ENCODE measurements at regions not wholly inside any gene's neighbourhood (a gene's known extent, or its start where the extent isn't known, plus 50 kb on each side); places are given as distances from the start of the nearest gene placed in this dataset.

- Histone ChIP-seq H3K27ac (no peak overlapping the region), H3K79me2 (no peaks in the 10 kb centered on the region), H3K36me3 (ENCODE audit: control insufficient read depth, insufficient read depth, low read length) (no peaks in the 10 kb centered on the region), H3K4me3 (ENCODE audit: low read depth, low read length) (no peak overlapping the region), H3K4me1 (no peaks in the 10 kb centered on the region), H3K9me3 (ENCODE audit: control insufficient read depth, low read length) (no peaks in the 10 kb centered on the region), H2AFZ (no peak overlapping the region), H3K4me2 (ENCODE audit: low read length) (no peak overlapping the region), H3K9ac (no peak overlapping the region), H3K27me3 (ENCODE audit: control insufficient read depth, insufficient read depth, low read length) (no peaks in the 10 kb centered on the region)
- no peak for TF ChIP-seq CTCF (IDR thresholded peaks at IDR 0.05)
Observed at GRCh38 chr2:217263756-217264155, 403.9 kb upstream of the TNP1 start.

- Histone ChIP-seq H3K4me2 (ENCODE audit: low read length) (no peak overlapping the region), H3K36me3 (ENCODE audit: control insufficient read depth, insufficient read depth, low read length) (no peaks in the 10 kb centered on the region), H3K4me3 (ENCODE audit: low read depth, low read length) (no peak overlapping the region), H3K27me3 (ENCODE audit: control insufficient read depth, insufficient read depth, low read length) (no peaks in the 10 kb centered on the region), H3K4me1 (no peaks in the 10 kb centered on the region), H2AFZ (no peak overlapping the region), H3K79me2 (no peaks in the 10 kb centered on the region), H3K9me3 (ENCODE audit: control insufficient read depth, low read length) (no peaks in the 10 kb centered on the region), H3K27ac (no peak overlapping the region), H3K9ac (no peak overlapping the region)
- TF ChIP-seq CTCF (IDR thresholded peaks at IDR 0.05) = no peak
Observed at GRCh38 chr2:217262911-217263310, 403.0 kb upstream of the TNP1 start.

- Histone ChIP-seq H3K79me2 (no peaks in the 10 kb centered on the region), H3K36me3 (ENCODE audit: control insufficient read depth, insufficient read depth, low read length) (no peaks in the 10 kb centered on the region), H3K9ac (no peak overlapping the region), H3K4me2 (ENCODE audit: low read length) (no peak overlapping the region), H3K9me3 (ENCODE audit: control insufficient read depth, low read length) (no peaks in the 10 kb centered on the region), H3K27ac (no peak overlapping the region), H2AFZ (no peak overlapping the region), H3K4me3 (ENCODE audit: low read depth, low read length) (no peak overlapping the region), H3K27me3 (ENCODE audit: control insufficient read depth, insufficient read depth, low read length) (no peaks in the 10 kb centered on the region), H3K4me1 (no peaks in the 10 kb centered on the region)
- TF ChIP-seq CTCF (IDR thresholded peaks at IDR 0.05) = no peak
Observed at GRCh38 chr2:217261452-217261851, 401.6 kb upstream of the TNP1 start.

- H3K27me3 ChIP-seq (ENCODE audit: control insufficient read depth, insufficient read depth, low read length) = no peaks in the 10 kb centered on the region
- H2AFZ ChIP-seq = no peak overlapping the region
- TF ChIP-seq CTCF (IDR thresholded peaks at IDR 0.05) = no peak
- H3K36me3 ChIP-seq (ENCODE audit: control insufficient read depth, insufficient read depth, low read length) = no peaks in the 10 kb centered on the region
- no peak overlapping the region for H3K4me2 ChIP-seq (ENCODE audit: low read length)
- no peak overlapping the region for H3K4me3 ChIP-seq (ENCODE audit: low read depth, low read length)
- no peaks in the 10 kb centered on the region for H3K4me1 ChIP-seq
- no peak overlapping the region for H3K9ac ChIP-seq
- no peak overlapping the region for H3K27ac ChIP-seq
- H3K9me3 ChIP-seq (ENCODE audit: control insufficient read depth, low read length) = no peaks in the 10 kb centered on the region
- no peaks in the 10 kb centered on the region for H3K79me2 ChIP-seq
Observed at GRCh38 chr2:217260441-217261115, 400.7 kb upstream of the TNP1 start.

GRCh38 chr2:217258170-217258569 is 398.3 kb upstream of the TNP1 start:
- no peak for TF ChIP-seq CTCF (IDR thresholded peaks at IDR 0.05)
- Histone ChIP-seq H3K27ac (no peak overlapping the region), H3K4me1 (no peaks in the 10 kb centered on the region), H3K4me2 (ENCODE audit: low read length) (no peak overlapping the region), H2AFZ (no peak overlapping the region), H3K9me3 (ENCODE audit: control insufficient read depth, low read length) (no peaks in the 10 kb centered on the region), H3K9ac (no peak overlapping the region), H3K4me3 (ENCODE audit: low read depth, low read length) (no peak overlapping the region), H3K36me3 (ENCODE audit: control insufficient read depth, insufficient read depth, low read length) (no peaks in the 10 kb centered on the region), H3K27me3 (ENCODE audit: control insufficient read depth, insufficient read depth, low read length) (no peaks in the 10 kb centered on the region), H3K79me2 (no peaks in the 10 kb centered on the region)
